ENCODE measurements at regions not wholly inside any gene's neighbourhood (a gene's known extent, or its start where the extent isn't known, plus 50 kb on each side); places are given as distances from the start of the nearest gene placed in this dataset.

DNA sequence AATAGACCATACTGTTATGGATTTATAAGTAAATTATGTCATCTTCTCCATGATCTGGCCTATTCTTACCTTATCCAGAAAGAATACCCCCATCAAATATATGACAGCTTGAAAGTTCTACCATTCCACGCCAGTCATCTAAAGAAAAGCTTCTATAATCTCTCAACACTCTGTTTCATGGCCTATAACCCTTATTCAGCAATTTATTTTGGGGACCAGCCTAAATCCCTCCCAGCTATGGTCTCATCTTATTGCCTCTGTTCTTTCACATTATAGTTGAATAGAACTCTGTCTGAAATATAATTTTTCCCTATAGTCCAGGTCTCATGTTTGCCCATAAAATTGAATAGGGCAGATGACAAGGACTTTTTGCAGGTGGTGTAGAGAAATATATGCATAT, 2387.6 kb upstream of the WWC1 start:
- TF ChIP-seq, protein P1, sequence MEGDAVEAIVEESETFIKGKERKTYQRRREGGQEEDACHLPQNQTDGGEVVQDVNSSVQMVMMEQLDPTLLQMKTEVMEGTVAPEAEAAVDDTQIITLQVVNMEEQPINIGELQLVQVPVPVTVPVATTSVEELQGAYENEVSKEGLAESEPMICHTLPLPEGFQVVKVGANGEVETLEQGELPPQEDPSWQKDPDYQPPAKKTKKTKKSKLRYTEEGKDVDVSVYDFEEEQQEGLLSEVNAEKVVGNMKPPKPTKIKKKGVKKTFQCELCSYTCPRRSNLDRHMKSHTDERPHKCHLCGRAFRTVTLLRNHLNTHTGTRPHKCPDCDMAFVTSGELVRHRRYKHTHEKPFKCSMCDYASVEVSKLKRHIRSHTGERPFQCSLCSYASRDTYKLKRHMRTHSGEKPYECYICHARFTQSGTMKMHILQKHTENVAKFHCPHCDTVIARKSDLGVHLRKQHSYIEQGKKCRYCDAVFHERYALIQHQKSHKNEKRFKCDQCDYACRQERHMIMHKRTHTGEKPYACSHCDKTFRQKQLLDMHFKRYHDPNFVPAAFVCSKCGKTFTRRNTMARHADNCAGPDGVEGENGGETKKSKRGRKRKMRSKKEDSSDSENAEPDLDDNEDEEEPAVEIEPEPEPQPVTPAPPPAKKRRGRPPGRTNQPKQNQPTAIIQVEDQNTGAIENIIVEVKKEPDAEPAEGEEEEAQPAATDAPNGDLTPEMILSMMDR (IDR thresholded peaks at IDR 0.05): no peak
- TF ChIP-seq HMGXB4 (CRISPR knock-in tag; IDR thresholded peaks at IDR 0.05) (no peak), NFE2L1 (CRISPR knock-in tag; IDR thresholded peaks at IDR 0.05) (no peak), JUN (CRISPR knock-in tag; IDR thresholded peaks at IDR 0.05) (no peak), ZNF423 (CRISPR knock-in tag; IDR thresholded peaks at IDR 0.05) (no peak), NR2C2 (CRISPR knock-in tag; IDR thresholded peaks at IDR 0.05) (no peak)
